Epithelial cell of esophagus (primary cell): ENCODE measurements at regions not wholly inside any gene's neighbourhood (a gene's known extent, or its start where the extent isn't known, plus 50 kb on each side); places are given as distances from the start of the nearest gene placed in this dataset.

Source experiments
- DNase-seq: peaks from one replicate; pipeline ENCODE4 v3.0.0; 2010; ENCODE audit warnings: low read depth
- H3K4me3 ChIP-seq: 2 replicates; pipeline ENCODE4 v1.5.1; 2011; ENCODE audit warnings: mild to moderate bottlenecking, low read length, control low read depth
- CTCF ChIP-seq: IDR thresholded peaks from 2 replicates; pipeline ENCODE4 v1.5.1; 2011; ENCODE audit warnings: low read depth, mild to moderate bottlenecking, low read length, control low read depth, inconsistent platforms; ENCODE audit not compliant: insufficient read depth; ENCODE audit errors: missing control alignments

- no peak for TF ChIP-seq CTCF
- DNase-seq, result no peak
- H3K4me3 ChIP-seq, result no peak overlapping the region
Observed at GRCh38 chr6:94463306-94463705, 1043.9 kb upstream of the EPHA7 start.

GRCh38 chr6:94462231-94462630 is 1042.9 kb upstream of the EPHA7 start:
- no peak for TF ChIP-seq CTCF
- DNase-seq, result no peak
- H3K4me3 ChIP-seq, result no peak overlapping the region

GRCh38 chr6:94456266-94456665 is 1036.9 kb upstream of the EPHA7 start:
- H3K4me3 ChIP-seq, result no peak overlapping the region
- TF ChIP-seq CTCF, result no peak
- no peak for DNase-seq

GRCh38 chr6:94454231-94454630 is 1034.9 kb upstream of the EPHA7 start:
- no peak for DNase-seq
- no peak overlapping the region for H3K4me3 ChIP-seq
- no peak for TF ChIP-seq CTCF

GRCh38 chr6:94446120-94446519 is 1026.8 kb upstream of the EPHA7 start:
- TF ChIP-seq CTCF, result no peak
- no peak for DNase-seq
- H3K4me3 ChIP-seq, result no peak overlapping the region

GRCh38 chr6:94443701-94444100 is 1024.3 kb upstream of the EPHA7 start:
- no peak overlapping the region for H3K4me3 ChIP-seq
- TF ChIP-seq CTCF, result no peak
- DNase-seq, result no peak

- no peak for TF ChIP-seq CTCF
- no peak for DNase-seq
- H3K4me3 ChIP-seq, result no peak overlapping the region
Observed at GRCh38 chr6:94424692-94425091, 1005.3 kb upstream of the EPHA7 start.
